CD14-positive monocyte (primary cell): ENCODE measurements at regions not wholly inside any gene's neighbourhood (a gene's known extent, or its start where the extent isn't known, plus 50 kb on each side); places are given as distances from the start of the nearest gene placed in this dataset.

Experiments
- DNase-seq, 3 donors: peaks; one replicate each; pipeline ENCODE4 v3.0.0-alpha.2; 2011 to 2022
- H2AFZ ChIP-seq: 2 replicates; pipeline ENCODE4 v1.6.0; 2012; ENCODE audit warnings: mild to moderate bottlenecking, low read depth, low read length, inconsistent platforms; ENCODE audit not compliant: insufficient read depth, poor library complexity, severe bottlenecking
- H3K27ac ChIP-seq, 2 donors: 1 replicate in 1 of 2; 2 replicates in 1 of 2; pipeline ENCODE4 v1.5.1; 2012 to 2013; ENCODE audit warnings: low read length in 2 of 2, control low read depth in 1 of 2, inconsistent platforms in 1 of 2, low read depth in 1 of 2, mild to moderate bottlenecking in 1 of 2
- H3K27me3 ChIP-seq, 2 donors: one replicate each; pipeline versions ENCODE4 v1.6.0 to v1.6.1; 2011 to 2013; ENCODE audit warnings: low read length in 2 of 2; ENCODE audit not compliant: control insufficient read depth in 2 of 2, insufficient read depth in 2 of 2
- H3K36me3 ChIP-seq, 2 donors: replicated peaks in 1 of 2; 1 replicate in 1 of 2; 2 replicates in 1 of 2; pipeline versions ENCODE4 v1.5.1 to v1.6.1; 2012 to 2013; ENCODE audit warnings: low read length in 2 of 2, control low read depth in 1 of 2, inconsistent platforms in 1 of 2, mild to moderate bottlenecking in 1 of 2; ENCODE audit not compliant: insufficient read depth in 2 of 2, control insufficient read depth in 1 of 2
- H3K4me1 ChIP-seq, 2 donors: 1 replicate in 1 of 2; 2 replicates in 1 of 2; pipeline versions ENCODE4 v1.5.1 to v1.6.1; 2012 to 2013; ENCODE audit warnings: low read length in 2 of 2, control low read depth in 1 of 2, inconsistent platforms in 1 of 2, mild to moderate bottlenecking in 1 of 2, moderate library complexity in 1 of 2; ENCODE audit not compliant: insufficient read depth in 2 of 2, control insufficient read depth in 1 of 2
- H3K4me2 ChIP-seq: replicated peaks from 2 replicates; pipeline ENCODE3; 2012; ENCODE audit warnings: low read length, moderate library complexity, mild to moderate bottlenecking; ENCODE audit not compliant: poor library complexity, severe bottlenecking; ENCODE audit errors: extremely low read depth
- H3K4me3 ChIP-seq, 3 experiments: fragments of 200-600 bp in 1 of 3; sonication (generic) in 1 of 3; replicated peaks in 1 of 3; 1 replicate in 2 of 3; 2 replicates in 1 of 3; pipeline ENCODE4 v1.5.1; 2011 to 2013; ENCODE audit warnings: low read length in 3 of 3, mild to moderate bottlenecking in 3 of 3, control low read depth in 2 of 3, low read depth in 2 of 3, inconsistent platforms in 1 of 3, moderate library complexity in 1 of 3
- H3K79me2 ChIP-seq: 2 replicates; pipeline ENCODE4 v1.6.0; 2012; ENCODE audit warnings: mild to moderate bottlenecking, control low read depth, inconsistent platforms, low read length, moderate library complexity; ENCODE audit not compliant: insufficient read depth
- H3K9ac ChIP-seq: 2 replicates; pipeline ENCODE4 v1.6.0; 2017; ENCODE audit warnings: low read length, mild to moderate bottlenecking; ENCODE audit not compliant: insufficient read depth, poor library complexity, severe bottlenecking
- H3K9me3 ChIP-seq, 2 donors: replicated peaks in 1 of 2; 1 replicate in 1 of 2; 2 replicates in 1 of 2; pipeline versions ENCODE4 v1.5.1 to v1.6.1; 2012 to 2013; ENCODE audit warnings: low read length in 2 of 2, control low read depth in 1 of 2; ENCODE audit not compliant: control insufficient read depth in 1 of 2, insufficient read depth in 1 of 2
- H4K20me1 ChIP-seq: 2 replicates; pipeline ENCODE4 v1.6.0; 2012; ENCODE audit warnings: mild to moderate bottlenecking, low read length, control low read depth, moderate library complexity; ENCODE audit not compliant: insufficient read depth
- H3K27ac Mint-ChIP-seq, 7 donors: one replicate each; pipeline ENCODE4 v1.8.0; 2020; ENCODE audit warnings: mild to moderate bottlenecking in 7 of 7, mixed read lengths in 7 of 7, moderate library complexity in 6 of 7, inconsistent platforms in 2 of 7
- H3K27me3 Mint-ChIP-seq, 3 donors: one replicate each; pipeline ENCODE4 v1.8.0; 2021 to 2022; ENCODE audit warnings: low read depth in 3 of 3, mild to moderate bottlenecking in 3 of 3, mixed read lengths in 3 of 3, moderate library complexity in 3 of 3, inconsistent platforms in 1 of 3
- H3K36me3 Mint-ChIP-seq, 2 donors: one replicate each; pipeline ENCODE4 v1.8.0; 2020; ENCODE audit warnings: mixed read lengths in 2 of 2, inconsistent platforms in 1 of 2, mild to moderate bottlenecking in 1 of 2
- H3K4me1 Mint-ChIP-seq: one replicate; pipeline ENCODE4 v1.8.0; 2020; ENCODE audit warnings: mild to moderate bottlenecking, mixed read lengths
- H3K4me3 Mint-ChIP-seq, 2 donors: one replicate each; pipeline ENCODE4 v1.8.0; 2020; ENCODE audit warnings: mild to moderate bottlenecking in 2 of 2, mixed read lengths in 2 of 2, moderate library complexity in 1 of 2
- H3K9me3 Mint-ChIP-seq, 7 donors: one replicate each; pipeline ENCODE4 v1.8.0; 2020 to 2022; ENCODE audit warnings: mixed read lengths in 7 of 7, mild to moderate bottlenecking in 6 of 7, moderate library complexity in 6 of 7, inconsistent platforms in 2 of 7
- WGBS: methylation state at CpG from one replicate; pipeline ENCODE4 v1.1.5; 2013; ENCODE audit warnings: missing lambda C conversion rate; ENCODE audit not compliant: insufficient coverage; 5-methylcytosine and 5-hydroxymethylcytosine counted together
- intact Hi-C, 2 donors: fragments of 100-400 bp; cut with micrococcal nuclease; formaldehyde crosslinking; loops; one replicate each; pipeline versions ENCODE4 v1.15.0 to v1.15.1; 2023
- TF ChIP-seq, protein P1 (sequence below): fragments of 200-600 bp; IDR thresholded peaks from one replicate; pipeline ENCODE4 v1.8.0; 2022; ENCODE audit warnings: antibody characterized with exemption, mild to moderate bottlenecking

- WGBS, result 100% methylated on average over 1 of the region's 3 CpGs
- no peaks in the 10 kb centered on the region for H3K9me3 ChIP-seq
- Mint-ChIP-seq H3K4me3 (no peak overlapping the region), H3K9me3 (no peaks in the 10 kb centered on the region), H3K36me3 (no peaks in the 10 kb centered on the region), H3K27ac (no peak overlapping the region), H3K27me3 (no peaks in the 10 kb centered on the region), H3K4me1 (no peaks in the 10 kb centered on the region)
- TF ChIP-seq, protein P1, sequence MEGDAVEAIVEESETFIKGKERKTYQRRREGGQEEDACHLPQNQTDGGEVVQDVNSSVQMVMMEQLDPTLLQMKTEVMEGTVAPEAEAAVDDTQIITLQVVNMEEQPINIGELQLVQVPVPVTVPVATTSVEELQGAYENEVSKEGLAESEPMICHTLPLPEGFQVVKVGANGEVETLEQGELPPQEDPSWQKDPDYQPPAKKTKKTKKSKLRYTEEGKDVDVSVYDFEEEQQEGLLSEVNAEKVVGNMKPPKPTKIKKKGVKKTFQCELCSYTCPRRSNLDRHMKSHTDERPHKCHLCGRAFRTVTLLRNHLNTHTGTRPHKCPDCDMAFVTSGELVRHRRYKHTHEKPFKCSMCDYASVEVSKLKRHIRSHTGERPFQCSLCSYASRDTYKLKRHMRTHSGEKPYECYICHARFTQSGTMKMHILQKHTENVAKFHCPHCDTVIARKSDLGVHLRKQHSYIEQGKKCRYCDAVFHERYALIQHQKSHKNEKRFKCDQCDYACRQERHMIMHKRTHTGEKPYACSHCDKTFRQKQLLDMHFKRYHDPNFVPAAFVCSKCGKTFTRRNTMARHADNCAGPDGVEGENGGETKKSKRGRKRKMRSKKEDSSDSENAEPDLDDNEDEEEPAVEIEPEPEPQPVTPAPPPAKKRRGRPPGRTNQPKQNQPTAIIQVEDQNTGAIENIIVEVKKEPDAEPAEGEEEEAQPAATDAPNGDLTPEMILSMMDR, result no peak
- H3K4me2 ChIP-seq, result no peak overlapping the region
- no peak overlapping the region for H3K9ac ChIP-seq
- intact Hi-C loops, result no loop called here
- no peaks in the 10 kb centered on the region for H4K20me1 ChIP-seq
- no peaks in the 10 kb centered on the region for H3K27me3 ChIP-seq
- no peaks in the 10 kb centered on the region for H3K36me3 ChIP-seq
- H3K4me1 ChIP-seq, result no peaks in the 10 kb centered on the region
- no peaks in the 10 kb centered on the region for H3K79me2 ChIP-seq
- H3K4me3 ChIP-seq, result no peak overlapping the region
- H2AFZ ChIP-seq, result no peak overlapping the region
- no peak overlapping the region for H3K27ac ChIP-seq
- no peak for DNase-seq
These were observed 610.0 kb upstream of the CDH2 start for GRCh38 chr18:28786926-28787325.

DNA sequence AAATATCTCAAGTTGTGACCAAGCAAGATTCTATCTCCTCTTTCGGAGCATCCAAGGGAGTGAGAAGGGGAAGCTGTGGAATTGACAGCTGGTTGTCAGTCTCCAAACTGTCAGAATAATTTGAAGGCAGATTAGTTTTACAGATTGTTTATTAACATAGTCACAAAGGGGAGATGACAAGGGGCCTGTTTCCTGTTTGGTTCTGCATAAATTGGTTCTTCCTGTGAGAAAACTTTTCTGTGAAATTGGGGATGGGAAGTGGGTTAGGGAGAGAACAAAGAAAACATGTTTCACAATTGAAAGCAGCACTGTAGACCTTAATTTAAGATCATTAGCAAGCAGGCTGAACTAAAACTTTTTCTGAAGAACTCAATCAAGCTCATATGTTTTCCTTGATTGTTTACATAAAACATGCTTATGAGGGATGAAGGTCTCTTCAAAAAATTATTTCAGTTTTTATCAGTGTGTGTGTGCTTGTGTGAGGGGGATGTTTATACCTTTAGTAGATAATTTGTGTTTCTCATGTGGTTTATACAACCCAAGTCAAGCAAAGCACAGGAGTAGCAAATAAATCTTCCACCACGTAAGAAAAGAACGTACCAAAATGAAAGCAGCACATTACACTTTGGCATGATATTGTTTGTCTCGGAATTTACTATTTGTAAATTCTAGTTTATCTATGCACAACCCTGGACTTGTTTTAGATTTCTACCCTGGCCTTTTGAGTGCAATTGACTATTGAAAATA, 604.9 kb upstream of the CDH2 start:
- no peak overlapping the region for H3K9ac ChIP-seq
- H3K79me2 ChIP-seq, result no peaks in the 10 kb centered on the region
- no peaks in the 10 kb centered on the region for H3K36me3 ChIP-seq
- no peak overlapping the region for H3K4me3 Mint-ChIP-seq
- no CpG with 5 or more reads among the region's 4 CpGs for WGBS
- H4K20me1 ChIP-seq, result no peaks in the 10 kb centered on the region
- peaks cover 0 to 1% (median 0%) of the 10 kb centered on the region in 3 donors for H3K27me3 Mint-ChIP-seq
- H3K27ac ChIP-seq, result no peak overlapping the region
- no peak overlapping the region for H3K4me3 ChIP-seq
- H3K36me3 Mint-ChIP-seq, result no peaks in the 10 kb centered on the region
- TF ChIP-seq, protein P1, result no peak
- no peak overlapping the region for H3K4me2 ChIP-seq
- H3K4me1 ChIP-seq, result no peaks in the 10 kb centered on the region
- no peak overlapping the region for H2AFZ ChIP-seq
- no peak overlapping the region for H3K27ac Mint-ChIP-seq
- H3K4me1 Mint-ChIP-seq, result no peaks in the 10 kb centered on the region
- H3K9me3 Mint-ChIP-seq, result peaks cover 0 to 12% (median 0%) of the 10 kb centered on the region in 7 donors
- H3K9me3 ChIP-seq, result peaks cover 0 to 4% of the 10 kb centered on the region in 2 donors
- no peak for DNase-seq
- intact Hi-C loops, result no loop called here
- H3K27me3 ChIP-seq, result no peaks in the 10 kb centered on the region
